Neural progenitor cell (in vitro differentiated cells): ENCODE measurements at regions not wholly inside any gene's neighbourhood (a gene's known extent, or its start where the extent isn't known, plus 50 kb on each side); places are given as distances from the start of the nearest gene placed in this dataset.

Source experiments
- DNase-seq: peaks from one replicate; pipeline ENCODE4 v3.0.0-alpha.2; 2016; ENCODE audit warnings: low spot score
- H2AFZ ChIP-seq: fragments of 200-600 bp; sonication (generic); replicated peaks from 2 replicates; pipeline ENCODE4 v1.6.1; 2016; ENCODE audit warnings: antibody characterized with exemption
- H3F3A ChIP-seq: fragments of 200-600 bp; sonication (generic); 2 replicates; pipeline ENCODE4 v1.6.1; 2016; ENCODE audit warnings: antibody characterized with exemption, low read depth
- H3K27ac ChIP-seq: fragments of 200-600 bp; sonication (generic); 2 replicates; pipeline ENCODE4 v1.5.1; 2016; ENCODE audit warnings: mild to moderate bottlenecking
- H3K27me3 ChIP-seq: fragments of 200-600 bp; sonication (generic); 2 replicates; pipeline ENCODE4 v1.6.1; 2016; ENCODE audit warnings: mild to moderate bottlenecking, moderate library complexity
- H3K36me3 ChIP-seq: fragments of 200-600 bp; sonication (generic); 2 replicates; pipeline ENCODE4 v1.5.1; 2016
- H3K4me1 ChIP-seq: fragments of 200-600 bp; sonication (generic); 2 replicates; pipeline ENCODE4 v1.6.1; 2016; ENCODE audit warnings: mixed run types
- H3K4me2 ChIP-seq: fragments of 200-600 bp; sonication (generic); 2 replicates; pipeline ENCODE4 v1.6.1; 2016
- H3K4me3 ChIP-seq: fragments of 200-600 bp; sonication (generic); 2 replicates; pipeline ENCODE4 v1.5.1; 2016
- H3K79me2 ChIP-seq: fragments of 200-600 bp; sonication (generic); 2 replicates; pipeline ENCODE4 v1.6.1; 2016; ENCODE audit warnings: low read depth
- H3K9ac ChIP-seq: fragments of 200-600 bp; sonication (generic); 2 replicates; pipeline ENCODE4 v1.6.1; 2016
- H3K9me3 ChIP-seq: fragments of 200-600 bp; sonication (generic); 2 replicates; pipeline ENCODE4 v1.5.1; 2016; ENCODE audit warnings: low read depth
- H4K20me1 ChIP-seq: fragments of 200-600 bp; sonication (generic); 2 replicates; pipeline ENCODE4 v1.6.1; 2016; ENCODE audit warnings: low read depth
- H3K27ac Mint-ChIP-seq: 3 replicates; pipeline ENCODE4 v1.8.0; 2021; ENCODE audit warnings: mixed read lengths
- H3K27me3 Mint-ChIP-seq: 2 replicates; pipeline ENCODE4 v1.8.0; 2022; ENCODE audit warnings: low read depth, mild to moderate bottlenecking, inconsistent platforms, moderate library complexity, mixed read lengths; ENCODE audit not compliant: insufficient read depth
- H3K36me3 Mint-ChIP-seq: 3 replicates; pipeline ENCODE4 v1.8.0; 2021; ENCODE audit warnings: mixed read lengths
- H3K4me1 Mint-ChIP-seq: 3 replicates; pipeline ENCODE4 v1.8.0; 2021; ENCODE audit warnings: mixed read lengths
- H3K4me3 Mint-ChIP-seq: 3 replicates; pipeline ENCODE4 v1.8.0; 2021; ENCODE audit warnings: mild to moderate bottlenecking, moderate library complexity, mixed read lengths
- H3K9me3 Mint-ChIP-seq: 3 replicates; pipeline ENCODE4 v1.8.0; 2020; ENCODE audit warnings: mixed read lengths
- CTCF ChIP-seq: fragments of 200-600 bp; sonication (generic); IDR thresholded peaks from 2 replicates; pipeline ENCODE4 v1.5.1; 2017; ENCODE audit warnings: antibody characterized with exemption, mild to moderate bottlenecking
- EZH2 ChIP-seq: fragments of 200-600 bp; sonication (generic); IDR thresholded peaks from 2 replicates; pipeline ENCODE4 v1.6.1; 2017; ENCODE audit warnings: antibody characterized with exemption, mild to moderate bottlenecking, moderate library complexity
- EZH2phosphoT487 ChIP-seq: fragments of 200-600 bp; sonication (generic); IDR thresholded peaks from 2 replicates; pipeline ENCODE4 v1.6.1; 2017; ENCODE audit warnings: antibody characterized with exemption

GRCh38 chr7:118467381-118467780 lies 242.9 kb downstream of the ANKRD7 start:
- Histone ChIP-seq H4K20me1 (no peaks in the 10 kb centered on the region), H3F3A (no peaks in the 10 kb centered on the region), H3K4me2 (no peak overlapping the region), H3K36me3 (no peaks in the 10 kb centered on the region), H3K27ac (no peak overlapping the region), H3K27me3 (no peaks in the 10 kb centered on the region), H2AFZ (no peak overlapping the region), H3K9ac (no peak overlapping the region), H3K4me1 (no peaks in the 10 kb centered on the region), H3K9me3 (no peaks in the 10 kb centered on the region), H3K79me2 (no peaks in the 10 kb centered on the region), H3K4me3 (no peak overlapping the region)
- TF ChIP-seq CTCF, result no peak
- TF ChIP-seq EZH2phosphoT487, result no peak
- TF ChIP-seq EZH2, result no peak
- Mint-ChIP-seq H3K36me3 (no peaks in the 10 kb centered on the region), H3K4me1 (no peaks in the 10 kb centered on the region), H3K27ac (no peak overlapping the region), H3K4me3 (no peak overlapping the region), H3K9me3 (no peaks in the 10 kb centered on the region), H3K27me3 (no peaks in the 10 kb centered on the region)
- no peak for DNase-seq

GRCh38 chr7:118472581-118472980 lies 248.1 kb downstream of the ANKRD7 start:
- Histone ChIP-seq H3K9me3 (no peaks in the 10 kb centered on the region), H4K20me1 (no peaks in the 10 kb centered on the region), H3K36me3 (no peaks in the 10 kb centered on the region), H3K4me2 (no peak overlapping the region), H2AFZ (no peak overlapping the region), H3K27me3 (no peaks in the 10 kb centered on the region), H3K4me3 (no peak overlapping the region), H3K4me1 (no peaks in the 10 kb centered on the region), H3K27ac (no peak overlapping the region), H3K9ac (no peak overlapping the region), H3K79me2 (no peaks in the 10 kb centered on the region), H3F3A (no peaks in the 10 kb centered on the region)
- no peaks in the 10 kb centered on the region for H3K9me3 Mint-ChIP-seq
- H3K4me3 Mint-ChIP-seq, result no peak overlapping the region
- TF ChIP-seq CTCF (no peak), EZH2phosphoT487 (no peak), EZH2 (no peak)
- H3K36me3 Mint-ChIP-seq, result no peaks in the 10 kb centered on the region
- no peak for DNase-seq
- H3K27ac Mint-ChIP-seq, result no peak overlapping the region
- H3K27me3 Mint-ChIP-seq, result no peaks in the 10 kb centered on the region
- H3K4me1 Mint-ChIP-seq, result no peaks in the 10 kb centered on the region

GRCh38 chr7:118473271-118473670 lies 248.8 kb downstream of the ANKRD7 start:
- Mint-ChIP-seq H3K4me3 (no peak overlapping the region), H3K4me1 (no peaks in the 10 kb centered on the region), H3K36me3 (no peaks in the 10 kb centered on the region), H3K27ac (no peak overlapping the region), H3K27me3 (no peaks in the 10 kb centered on the region), H3K9me3 (no peaks in the 10 kb centered on the region)
- Histone ChIP-seq H3K4me3 (no peak overlapping the region), H3F3A (no peaks in the 10 kb centered on the region), H2AFZ (no peak overlapping the region), H3K9ac (no peak overlapping the region), H3K4me2 (no peak overlapping the region), H3K9me3 (no peaks in the 10 kb centered on the region), H3K36me3 (no peaks in the 10 kb centered on the region), H4K20me1 (no peaks in the 10 kb centered on the region), H3K4me1 (no peaks in the 10 kb centered on the region), H3K79me2 (no peaks in the 10 kb centered on the region), H3K27ac (no peak overlapping the region), H3K27me3 (no peaks in the 10 kb centered on the region)
- no peak for TF ChIP-seq EZH2
- TF ChIP-seq EZH2phosphoT487, result no peak
- TF ChIP-seq CTCF, result no peak
- no peak for DNase-seq

- Histone ChIP-seq H3K27ac (no peak overlapping the region), H3K4me3 (no peak overlapping the region), H3K36me3 (no peaks in the 10 kb centered on the region), H3K79me2 (no peaks in the 10 kb centered on the region), H3K4me1 (no peaks in the 10 kb centered on the region), H3F3A (no peaks in the 10 kb centered on the region), H3K27me3 (no peaks in the 10 kb centered on the region), H4K20me1 (no peaks in the 10 kb centered on the region), H2AFZ (no peak overlapping the region), H3K9ac (no peak overlapping the region), H3K9me3 (no peaks in the 10 kb centered on the region), H3K4me2 (no peak overlapping the region)
- TF ChIP-seq EZH2 (no peak), CTCF (no peak), EZH2phosphoT487 (no peak)
- no peaks in the 10 kb centered on the region for H3K4me1 Mint-ChIP-seq
- no peak overlapping the region for H3K27ac Mint-ChIP-seq
- H3K4me3 Mint-ChIP-seq, result no peak overlapping the region
- DNase-seq, result no peak
- peaks cover 2% of the 10 kb centered on the region for H3K9me3 Mint-ChIP-seq
- no peaks in the 10 kb centered on the region for H3K27me3 Mint-ChIP-seq
- H3K36me3 Mint-ChIP-seq, result no peaks in the 10 kb centered on the region
Observed at GRCh38 chr7:118476036-118476435, 251.5 kb downstream of the ANKRD7 start.
